Calu3 (cell line): ENCODE measurements at regions not wholly inside any gene's neighbourhood (a gene's known extent, or its start where the extent isn't known, plus 50 kb on each side); places are given as distances from the start of the nearest gene placed in this dataset.

Experiments
- BruUV-seq: library from RNA; stranded (reverse); fragments of 400-500 nt; replicated peaks from 2 replicates; lab custom pipeline; 2021; lab: Mats Ljungman, UMichigan
- CTCF ChIA-PET: fragments of 300-600 bp; sonication (Branson Sonifier 250); formaldehyde crosslinking; loops from one replicate; lab custom pipeline; 2022; ENCODE audit warnings: antibody characterized with exemption; lab: Charles Lee
- DNase-seq: peaks from one replicate; pipeline ENCODE4 v3.0.0; 2022
- H3K27ac Mint-ChIP-seq: one replicate; pipeline ENCODE4 v1.8.0; 2022; ENCODE audit warnings: mixed read lengths; ENCODE audit not compliant: unreplicated experiment
- H3K27me3 Mint-ChIP-seq: one replicate; pipeline ENCODE4 v1.8.0; 2022; ENCODE audit warnings: mixed read lengths; ENCODE audit not compliant: unreplicated experiment
- H3K36me3 Mint-ChIP-seq: one replicate; pipeline ENCODE4 v1.8.0; 2022; ENCODE audit warnings: mild to moderate bottlenecking, moderate library complexity, mixed read lengths; ENCODE audit not compliant: insufficient read depth, unreplicated experiment
- H3K4me1 Mint-ChIP-seq: one replicate; pipeline ENCODE4 v1.8.0; 2022; ENCODE audit warnings: mild to moderate bottlenecking, low read depth, mixed read lengths; ENCODE audit not compliant: unreplicated experiment
- H3K4me3 Mint-ChIP-seq: one replicate; pipeline ENCODE4 v1.8.0; 2022; ENCODE audit warnings: mild to moderate bottlenecking, low read depth, moderate library complexity, mixed read lengths; ENCODE audit not compliant: unreplicated experiment
- H3K9me3 Mint-ChIP-seq: one replicate; pipeline ENCODE4 v1.8.0; 2022; ENCODE audit warnings: low read depth, mixed read lengths; ENCODE audit not compliant: unreplicated experiment
- CTCF ChIP-seq: fragments of 200-600 bp; IDR thresholded peaks from one replicate; pipeline ENCODE4 v1.8.0; 2022; ENCODE audit warnings: antibody characterized with exemption; ENCODE audit not compliant: unreplicated experiment
- intact Hi-C: fragments of 100-400 bp; cut with micrococcal nuclease; formaldehyde crosslinking; loops from one replicate; pipeline ENCODE4 v1.10.0; 2022; ENCODE audit not compliant: unreplicated experiment

DNA sequence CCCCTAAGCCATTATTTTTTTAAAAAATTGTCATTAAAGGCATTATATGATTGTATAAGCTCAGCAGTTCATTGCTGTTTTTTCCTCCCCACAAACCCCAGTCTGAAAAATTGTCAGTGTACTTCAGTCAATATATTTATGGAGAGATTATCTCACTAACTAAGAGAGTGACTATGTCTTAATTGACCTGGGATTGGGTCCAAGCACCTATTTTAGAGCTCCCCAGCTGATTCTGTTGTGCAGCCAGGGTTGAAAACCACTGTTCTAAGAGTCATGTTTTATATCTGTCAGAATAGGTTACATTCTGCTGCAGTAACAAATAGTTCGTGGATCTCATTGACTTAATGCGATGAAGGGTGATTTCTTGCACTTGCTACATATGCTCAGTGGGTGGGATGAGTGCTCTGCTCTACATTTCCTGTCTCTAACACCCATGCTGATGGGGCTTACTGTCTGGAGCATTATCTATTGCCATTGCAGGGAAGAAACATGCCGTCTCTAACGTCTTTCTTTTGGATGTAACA is 171.2 kb upstream of the MPHOSPH6 start:
- Mint-ChIP-seq H3K4me1 (no peaks in the 10 kb centered on the region), H3K9me3 (no peaks in the 10 kb centered on the region), H3K27ac (no peak overlapping the region), H3K4me3 (no peak overlapping the region), H3K36me3 (no peaks in the 10 kb centered on the region), H3K27me3 (peaks cover 52% of the 10 kb centered on the region)
- CTCF ChIA-PET: no interaction called here
- no peak for DNase-seq
- BruUV-seq: no TSS peak
- intact Hi-C loops: no loop called here
- no peak for TF ChIP-seq CTCF

DNA sequence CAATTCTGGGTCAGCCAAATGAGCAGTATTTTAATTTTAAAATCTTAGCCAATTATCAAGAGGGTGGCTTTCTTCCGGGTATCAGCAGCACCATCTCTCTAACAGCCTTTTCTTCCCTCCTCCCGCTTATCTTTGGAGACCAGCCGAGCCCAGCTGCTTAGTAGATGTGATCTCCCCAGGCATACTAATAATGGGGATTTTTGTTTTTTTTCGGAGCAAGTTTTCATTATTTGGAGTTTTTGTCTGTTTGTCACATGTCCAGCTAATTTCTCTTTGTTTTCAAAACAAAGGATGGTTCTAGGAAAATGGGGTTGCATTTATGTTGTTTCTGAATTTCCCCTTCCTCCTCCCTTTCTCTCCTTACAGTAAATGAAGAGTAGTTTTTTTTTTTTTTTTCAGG is 170.5 kb upstream of the MPHOSPH6 start:
- H3K4me1 Mint-ChIP-seq: no peaks in the 10 kb centered on the region
- H3K9me3 Mint-ChIP-seq: peaks cover 3% of the 10 kb centered on the region
- DNase-seq: no peak
- no peak overlapping the region for H3K4me3 Mint-ChIP-seq
- H3K27me3 Mint-ChIP-seq: peaks cover 53% of the 10 kb centered on the region
- intact Hi-C loops: no loop called here
- CTCF ChIA-PET: interaction anchor here (0.7 kb wide), 1 partner anchor 1111 kb away, joined by 4 read pairs; no protein-coding TSS in a partner anchor
- H3K36me3 Mint-ChIP-seq: no peaks in the 10 kb centered on the region
- TF ChIP-seq CTCF: no peak
- H3K27ac Mint-ChIP-seq: no peak overlapping the region
- no TSS peak for BruUV-seq

DNA sequence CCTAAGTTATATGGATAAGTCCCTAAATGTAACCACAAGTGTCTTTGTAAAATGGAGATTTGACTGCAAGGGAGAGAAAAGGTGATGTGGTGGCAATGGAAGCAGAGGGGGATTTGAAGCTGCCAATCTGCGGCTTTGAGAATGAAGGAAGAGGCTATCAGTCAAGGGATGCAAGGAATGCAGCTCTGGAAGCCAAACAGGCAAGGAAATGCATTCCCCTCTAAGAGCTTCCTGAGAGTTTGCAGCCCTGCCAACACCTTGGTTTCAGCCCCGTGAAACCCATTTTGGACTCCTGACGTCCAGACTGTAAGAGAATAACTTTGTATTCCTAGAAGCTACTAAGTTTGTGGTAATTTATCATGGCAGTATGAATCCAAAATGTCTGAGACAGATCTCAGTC is 167.3 kb upstream of the MPHOSPH6 start:
- H3K27me3 Mint-ChIP-seq: peaks cover 56% of the 10 kb centered on the region
- no peaks in the 10 kb centered on the region for H3K4me1 Mint-ChIP-seq
- no peak overlapping the region for H3K27ac Mint-ChIP-seq
- intact Hi-C loops: no loop called here
- no peak overlapping the region for H3K4me3 Mint-ChIP-seq
- H3K36me3 Mint-ChIP-seq: no peaks in the 10 kb centered on the region
- TF ChIP-seq CTCF: no peak
- no peak for DNase-seq
- peaks cover 3% of the 10 kb centered on the region for H3K9me3 Mint-ChIP-seq
- no TSS peak for BruUV-seq
- CTCF ChIA-PET: no interaction called here

DNA sequence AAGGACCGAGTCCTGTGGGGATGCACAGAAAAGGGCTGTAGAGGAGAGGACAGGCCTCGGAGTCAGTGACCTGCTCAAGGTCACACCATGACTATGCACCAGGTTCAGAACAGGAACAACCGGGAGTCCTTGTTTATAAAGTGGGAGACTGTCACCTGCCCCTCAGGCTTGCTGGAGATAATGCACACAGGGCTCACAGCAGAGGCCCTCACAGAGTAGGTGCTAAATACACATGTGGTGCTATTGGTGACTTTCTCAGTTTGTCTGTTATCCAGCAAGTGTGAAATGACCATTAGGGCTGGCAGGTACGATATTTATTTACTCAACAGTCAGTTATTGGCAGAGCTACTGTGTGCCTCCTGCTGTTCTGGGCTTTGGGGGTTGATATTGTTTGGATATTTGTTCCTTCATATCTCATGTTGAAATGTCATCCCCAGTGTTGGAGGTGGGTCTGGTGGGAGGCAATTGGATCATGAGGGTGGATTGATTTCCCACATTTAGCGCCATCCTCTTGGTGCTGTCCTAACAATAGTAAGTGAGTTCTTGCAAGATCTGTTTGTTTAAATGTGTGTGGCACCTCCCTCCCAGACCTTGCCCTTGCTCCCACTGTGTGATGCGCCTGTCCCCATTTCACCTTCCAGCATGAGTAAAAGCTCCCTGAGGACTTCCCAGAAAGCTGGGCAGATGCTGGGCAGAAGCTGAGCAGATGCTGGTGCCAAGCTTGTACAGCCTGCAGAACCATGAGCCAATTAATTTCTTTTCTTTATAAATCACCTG is 162.1 kb upstream of the MPHOSPH6 start:
- Mint-ChIP-seq H3K27me3 (peaks cover 63% of the 10 kb centered on the region), H3K36me3 (no peaks in the 10 kb centered on the region), H3K27ac (no peak overlapping the region), H3K4me3 (no peak overlapping the region), H3K4me1 (no peaks in the 10 kb centered on the region), H3K9me3 (peaks cover 3% of the 10 kb centered on the region)
- intact Hi-C loops: no loop called here
- BruUV-seq: no TSS peak
- DNase-seq: no peak
- CTCF ChIA-PET: no interaction called here
- TF ChIP-seq CTCF: no peak
